Liver (tissue), 7 donors: ENCODE measurements at regions not wholly inside any gene's neighbourhood (a gene's known extent, or its start where the extent isn't known, plus 50 kb on each side); places are given as distances from the start of the nearest gene placed in this dataset.
"Not testable (repeated sequence)": the region's sequence is repeated elsewhere in the genome, so short reads cannot be mapped to it uniquely, and the experiment has no call there.

Experiments used
- DNase-seq: peaks from one replicate; pipeline ENCODE4 v3.0.0-alpha.2; 2017; ENCODE audit warnings: low spot score
- H3K27ac ChIP-seq, 2 donors: one replicate each; pipeline ENCODE4 v1.7.0; 2013; ENCODE audit warnings: inconsistent platforms in 2 of 2, low read length in 2 of 2, control low read depth in 1 of 2, low read depth in 1 of 2, mild to moderate bottlenecking in 1 of 2
- H3K27me3 ChIP-seq, 4 donors: one replicate each; pipeline versions ENCODE4 v1.6.1 to v1.7.0; 2013; ENCODE audit warnings: low read length in 3 of 4, inconsistent platforms in 1 of 4, mild to moderate bottlenecking in 1 of 4, moderate library complexity in 1 of 4; ENCODE audit not compliant: control insufficient read depth in 4 of 4, insufficient read depth in 4 of 4
- H3K36me3 ChIP-seq, 4 donors: one replicate each; pipeline versions ENCODE4 v1.6.1 to v1.7.0; 2013; ENCODE audit warnings: low read length in 3 of 4, mild to moderate bottlenecking in 3 of 4, low read depth in 1 of 4, moderate library complexity in 1 of 4; ENCODE audit not compliant: control insufficient read depth in 4 of 4, insufficient read depth in 3 of 4
- H3K4me1 ChIP-seq, 4 donors: one replicate each; pipeline versions ENCODE4 v1.6.1 to v1.7.0; 2013; ENCODE audit warnings: low read length in 3 of 4, mild to moderate bottlenecking in 3 of 4, moderate library complexity in 1 of 4; ENCODE audit not compliant: control insufficient read depth in 4 of 4, insufficient read depth in 4 of 4
- H3K4me3 ChIP-seq, 3 donors: one replicate each; pipeline versions ENCODE4 v1.6.1 to v1.7.0; 2013; ENCODE audit warnings: low read length in 3 of 3, control low read depth in 1 of 3, low read depth in 1 of 3, mild to moderate bottlenecking in 1 of 3
- H3K9ac ChIP-seq, 2 donors: one replicate each; pipeline ENCODE4 v1.7.0; 2013; ENCODE audit warnings: low read length in 2 of 2, mild to moderate bottlenecking in 2 of 2, moderate library complexity in 2 of 2, control low read depth in 1 of 2, low read depth in 1 of 2
- H3K9me3 ChIP-seq, 4 donors: one replicate each; pipeline versions ENCODE4 v1.6.1 to v1.7.0; 2013; ENCODE audit warnings: low read length in 3 of 4; ENCODE audit not compliant: control insufficient read depth in 4 of 4
- ATF3 ChIP-seq: IDR thresholded peaks from 2 replicates; pipeline ENCODE4 v1.6.1; 2016; ENCODE audit warnings: antibody characterized with exemption
- EGR1 ChIP-seq, 2 donors: IDR thresholded peaks; 2 replicates each; pipeline ENCODE4 v1.6.1; 2016 to 2018; ENCODE audit warnings: antibody characterized with exemption in 2 of 2, low read depth in 2 of 2
- FOXA1 ChIP-seq: IDR thresholded peaks from 2 replicates; pipeline ENCODE4 v1.6.1; 2016; ENCODE audit warnings: antibody characterized with exemption
- FOXA2 ChIP-seq: IDR thresholded peaks from 2 replicates; pipeline ENCODE4 v1.6.1; 2016; ENCODE audit warnings: antibody characterized with exemption
- GABPA ChIP-seq, 2 donors: IDR thresholded peaks in 1 of 2; conservative IDR thresholded peaks in 1 of 2; 2 replicates each; pipeline ENCODE4 v1.6.1; 2016; ENCODE audit warnings: antibody characterized with exemption in 2 of 2, mild to moderate bottlenecking in 1 of 2, moderate library complexity in 1 of 2
- HNF4A ChIP-seq, 2 donors: conservative IDR thresholded peaks; 2 replicates each; pipeline ENCODE4 v1.6.1; 2016; ENCODE audit warnings: antibody characterized with exemption in 2 of 2, mild to moderate bottlenecking in 2 of 2
- HNF4G ChIP-seq: IDR thresholded peaks from 2 replicates; pipeline ENCODE4 v1.6.1; 2016; ENCODE audit warnings: antibody characterized with exemption
- JUND ChIP-seq, 2 donors: IDR thresholded peaks; 2 replicates each; pipeline ENCODE4 v1.6.1; 2016; ENCODE audit warnings: antibody characterized with exemption in 2 of 2
- NR2F2 ChIP-seq: IDR thresholded peaks from 2 replicates; pipeline ENCODE4 v1.6.1; 2016; ENCODE audit warnings: antibody characterized with exemption
- RXRA ChIP-seq, 2 donors: IDR thresholded peaks; 2 replicates each; pipeline ENCODE4 v1.6.1; 2017 to 2018; ENCODE audit warnings: antibody characterized with exemption in 2 of 2, mild to moderate bottlenecking in 1 of 2
- SP1 ChIP-seq: IDR thresholded peaks from 2 replicates; pipeline ENCODE4 v1.6.1; 2018; ENCODE audit warnings: antibody characterized with exemption, mild to moderate bottlenecking
- TAF1 ChIP-seq: conservative IDR thresholded peaks from 2 replicates; pipeline ENCODE4 v1.6.1; 2016; ENCODE audit warnings: antibody characterized with exemption, mild to moderate bottlenecking
- YY1 ChIP-seq: IDR thresholded peaks from 2 replicates; pipeline ENCODE4 v1.6.1; 2016; ENCODE audit warnings: antibody characterized with exemption, mild to moderate bottlenecking
- WGBS: extraction: QIAGEN DNeasy Blood & Tissue Kit; methylation state at CpG from one replicate; pipeline ENCODE4 v1.1.7; 2013; 5-methylcytosine and 5-hydroxymethylcytosine counted together
- TF ChIP-seq, protein P1 (sequence below): IDR thresholded peaks from 2 replicates; pipeline ENCODE4 v1.6.1; 2016; ENCODE audit warnings: antibody characterized with exemption
- TF ChIP-seq, protein P2 (sequence below): IDR thresholded peaks from 2 replicates; pipeline ENCODE4 v1.6.1; 2016; ENCODE audit warnings: antibody characterized with exemption, mild to moderate bottlenecking
- donor health status: healthy.
- donor health status: healthy.
- donor health status: healthy.
- donor health status: healthy.

GRCh38 chrX:129359269-129359668 is 164.0 kb downstream of the SMARCA1 start:
- Histone ChIP-seq H3K27ac (no peak overlapping the region), H3K9ac (no peak overlapping the region), H3K36me3 (no peaks in the 10 kb centered on the region), H3K4me1 (no peaks in the 10 kb centered on the region), H3K4me3 (no peak overlapping the region), H3K9me3 (no peaks in the 10 kb centered on the region), H3K27me3 (no peaks in the 10 kb centered on the region)
- TF ChIP-seq HNF4A (conservative IDR thresholded peaks at IDR 0.05) (no peak), TAF1 (no peak), YY1 (no peak), FOXA1 (no peak), HNF4G (no peak), RXRA (IDR thresholded peaks at IDR 0.05) (no peak), GABPA (IDR thresholded peaks at IDR 0.05 in 1 of 2, conservative IDR thresholded peaks at IDR 0.05 in 1 of 2) (no peak), EGR1 (IDR thresholded peaks at IDR 0.05; ENCODE audit: low read depth in 2 of 2) (no peak), NR2F2 (no peak), SP1 (no peak)
- TF ChIP-seq, protein P1, sequence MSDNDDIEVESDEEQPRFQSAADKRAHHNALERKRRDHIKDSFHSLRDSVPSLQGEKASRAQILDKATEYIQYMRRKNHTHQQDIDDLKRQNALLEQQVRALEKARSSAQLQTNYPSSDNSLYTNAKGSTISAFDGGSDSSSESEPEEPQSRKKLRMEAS: no peak
- TF ChIP-seq, protein P2, sequence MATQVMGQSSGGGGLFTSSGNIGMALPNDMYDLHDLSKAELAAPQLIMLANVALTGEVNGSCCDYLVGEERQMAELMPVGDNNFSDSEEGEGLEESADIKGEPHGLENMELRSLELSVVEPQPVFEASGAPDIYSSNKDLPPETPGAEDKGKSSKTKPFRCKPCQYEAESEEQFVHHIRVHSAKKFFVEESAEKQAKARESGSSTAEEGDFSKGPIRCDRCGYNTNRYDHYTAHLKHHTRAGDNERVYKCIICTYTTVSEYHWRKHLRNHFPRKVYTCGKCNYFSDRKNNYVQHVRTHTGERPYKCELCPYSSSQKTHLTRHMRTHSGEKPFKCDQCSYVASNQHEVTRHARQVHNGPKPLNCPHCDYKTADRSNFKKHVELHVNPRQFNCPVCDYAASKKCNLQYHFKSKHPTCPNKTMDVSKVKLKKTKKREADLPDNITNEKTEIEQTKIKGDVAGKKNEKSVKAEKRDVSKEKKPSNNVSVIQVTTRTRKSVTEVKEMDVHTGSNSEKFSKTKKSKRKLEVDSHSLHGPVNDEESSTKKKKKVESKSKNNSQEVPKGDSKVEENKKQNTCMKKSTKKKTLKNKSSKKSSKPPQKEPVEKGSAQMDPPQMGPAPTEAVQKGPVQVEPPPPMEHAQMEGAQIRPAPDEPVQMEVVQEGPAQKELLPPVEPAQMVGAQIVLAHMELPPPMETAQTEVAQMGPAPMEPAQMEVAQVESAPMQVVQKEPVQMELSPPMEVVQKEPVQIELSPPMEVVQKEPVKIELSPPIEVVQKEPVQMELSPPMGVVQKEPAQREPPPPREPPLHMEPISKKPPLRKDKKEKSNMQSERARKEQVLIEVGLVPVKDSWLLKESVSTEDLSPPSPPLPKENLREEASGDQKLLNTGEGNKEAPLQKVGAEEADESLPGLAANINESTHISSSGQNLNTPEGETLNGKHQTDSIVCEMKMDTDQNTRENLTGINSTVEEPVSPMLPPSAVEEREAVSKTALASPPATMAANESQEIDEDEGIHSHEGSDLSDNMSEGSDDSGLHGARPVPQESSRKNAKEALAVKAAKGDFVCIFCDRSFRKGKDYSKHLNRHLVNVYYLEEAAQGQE: no peak
- WGBS: 93% methylated on average over 2 of the region's 2 CpGs
- DNase-seq: no peak

DNA sequence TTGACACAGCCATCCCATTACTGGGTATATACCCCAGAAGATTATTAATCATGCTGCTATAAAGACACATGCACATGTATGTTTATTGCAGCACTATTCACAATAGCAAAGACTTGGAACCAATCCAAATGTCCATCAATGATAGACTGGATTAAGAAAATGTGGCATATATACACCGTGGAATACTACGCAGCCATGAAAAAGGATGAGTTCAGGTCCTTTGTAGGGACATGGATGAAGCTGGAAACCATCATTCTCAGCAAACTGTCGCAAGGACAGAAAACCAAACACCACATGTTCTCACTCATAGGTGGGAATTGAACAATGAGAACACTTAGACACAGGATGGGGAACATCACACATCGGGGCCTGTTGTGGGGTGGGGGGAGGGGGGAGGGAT is 165.9 kb downstream of the SMARCA1 start:
- H3K9ac ChIP-seq, H3K9me3 ChIP-seq, H3K36me3 ChIP-seq, DNase-seq, H3K27me3 ChIP-seq, H3K27ac ChIP-seq, H3K4me1 ChIP-seq, H3K4me3 ChIP-seq: not testable (repeated sequence)
- WGBS: 96% methylated on average over 4 of the region's 4 CpGs

GRCh38 chrX:129347291-129347690 is 176.0 kb downstream of the SMARCA1 start:
- Histone ChIP-seq H3K9ac (no peak overlapping the region), H3K4me1 (no peaks in the 10 kb centered on the region), H3K27me3 (no peaks in the 10 kb centered on the region), H3K4me3 (no peak overlapping the region), H3K36me3 (no peaks in the 10 kb centered on the region), H3K9me3 (no peaks in the 10 kb centered on the region), H3K27ac (no peak overlapping the region)
- 94% methylated on average over 2 of the region's 2 CpGs for WGBS
- TF ChIP-seq NR2F2 (no peak), FOXA2 (no peak), JUND (IDR thresholded peaks at IDR 0.05) (no peak), FOXA1 (no peak), HNF4A (conservative IDR thresholded peaks at IDR 0.05) (no peak), TAF1 (no peak), HNF4G (no peak), SP1 (no peak), YY1 (no peak), ATF3 (no peak)
- TF ChIP-seq, protein P1: no peak
- TF ChIP-seq, protein P2: no peak
- DNase-seq: no peak
